ENCODE measurements at regions not wholly inside any gene's neighbourhood (a gene's known extent, or its start where the extent isn't known, plus 50 kb on each side); places are given as distances from the start of the nearest gene placed in this dataset.
"Not testable (repeated sequence)": the region's sequence is repeated elsewhere in the genome, so short reads cannot be mapped to it uniquely, and the experiment has no call there.

DNA sequence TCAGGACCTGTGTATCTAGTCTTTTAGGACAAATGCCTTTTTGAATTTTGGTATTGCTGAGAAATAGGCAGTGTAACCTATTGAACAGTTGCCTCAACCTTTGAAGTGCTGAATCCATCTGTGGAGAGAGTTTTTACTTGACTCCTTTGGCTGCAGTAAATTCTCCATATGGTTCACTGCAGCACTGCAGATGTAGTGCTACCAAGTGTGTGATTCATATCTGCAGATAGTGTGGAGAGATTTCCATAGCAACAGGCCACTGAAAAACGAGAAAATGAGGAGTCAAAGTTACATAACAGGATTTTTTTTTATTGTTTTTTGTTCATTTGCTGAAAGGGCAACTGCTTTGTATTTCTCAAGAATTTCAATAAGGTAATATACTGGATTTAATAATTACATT is 356.1 kb downstream of the RAB38 start:
- DNase-seq (ENCODE audit: low spot score): no peak
- TF ChIP-seq, protein P1, sequence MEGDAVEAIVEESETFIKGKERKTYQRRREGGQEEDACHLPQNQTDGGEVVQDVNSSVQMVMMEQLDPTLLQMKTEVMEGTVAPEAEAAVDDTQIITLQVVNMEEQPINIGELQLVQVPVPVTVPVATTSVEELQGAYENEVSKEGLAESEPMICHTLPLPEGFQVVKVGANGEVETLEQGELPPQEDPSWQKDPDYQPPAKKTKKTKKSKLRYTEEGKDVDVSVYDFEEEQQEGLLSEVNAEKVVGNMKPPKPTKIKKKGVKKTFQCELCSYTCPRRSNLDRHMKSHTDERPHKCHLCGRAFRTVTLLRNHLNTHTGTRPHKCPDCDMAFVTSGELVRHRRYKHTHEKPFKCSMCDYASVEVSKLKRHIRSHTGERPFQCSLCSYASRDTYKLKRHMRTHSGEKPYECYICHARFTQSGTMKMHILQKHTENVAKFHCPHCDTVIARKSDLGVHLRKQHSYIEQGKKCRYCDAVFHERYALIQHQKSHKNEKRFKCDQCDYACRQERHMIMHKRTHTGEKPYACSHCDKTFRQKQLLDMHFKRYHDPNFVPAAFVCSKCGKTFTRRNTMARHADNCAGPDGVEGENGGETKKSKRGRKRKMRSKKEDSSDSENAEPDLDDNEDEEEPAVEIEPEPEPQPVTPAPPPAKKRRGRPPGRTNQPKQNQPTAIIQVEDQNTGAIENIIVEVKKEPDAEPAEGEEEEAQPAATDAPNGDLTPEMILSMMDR (IDR thresholded peaks at IDR 0.05; ENCODE audit: extremely low read depth, missing control alignments): no peak

DNA sequence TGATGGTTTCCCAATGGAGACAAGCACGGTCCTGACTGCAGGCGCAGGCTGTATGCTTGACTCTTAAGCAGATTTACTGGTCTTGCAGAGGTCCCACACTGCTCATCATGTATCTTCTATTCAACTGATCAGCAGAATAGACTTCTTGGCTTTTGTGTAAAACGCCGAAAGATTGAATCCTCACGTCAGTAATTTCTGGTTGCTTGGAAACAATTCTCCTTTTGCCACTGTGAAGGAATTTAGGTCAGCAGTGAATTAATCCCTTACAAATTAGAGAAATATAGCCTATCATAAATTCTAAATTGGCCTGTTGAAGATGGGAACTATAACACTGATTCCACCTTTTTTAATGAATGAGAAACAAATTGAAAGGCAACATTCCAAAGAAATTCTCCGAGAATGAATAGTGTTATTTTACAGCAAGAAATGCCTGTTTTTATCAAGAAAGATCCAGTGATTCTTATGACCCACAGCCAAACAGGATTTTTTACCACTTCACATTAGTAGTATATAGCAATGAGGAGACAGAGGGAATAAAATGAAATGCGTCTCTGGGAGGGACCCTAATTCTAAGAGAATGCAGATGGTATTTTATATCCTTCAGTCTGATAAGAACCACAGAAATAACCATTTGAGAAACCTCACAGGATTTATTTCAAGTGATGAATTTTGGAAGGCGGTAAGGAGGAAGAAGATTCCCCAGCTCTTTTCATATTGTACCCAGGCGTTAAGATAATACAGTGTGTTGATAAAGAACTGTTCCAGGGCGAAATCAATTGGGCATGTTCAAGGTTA is 362.5 kb downstream of the RAB38 start:
- DNase-seq (ENCODE audit: low spot score): no peak
- TF ChIP-seq, protein P1 (IDR thresholded peaks at IDR 0.05; ENCODE audit: extremely low read depth, missing control alignments): no peak

DNA sequence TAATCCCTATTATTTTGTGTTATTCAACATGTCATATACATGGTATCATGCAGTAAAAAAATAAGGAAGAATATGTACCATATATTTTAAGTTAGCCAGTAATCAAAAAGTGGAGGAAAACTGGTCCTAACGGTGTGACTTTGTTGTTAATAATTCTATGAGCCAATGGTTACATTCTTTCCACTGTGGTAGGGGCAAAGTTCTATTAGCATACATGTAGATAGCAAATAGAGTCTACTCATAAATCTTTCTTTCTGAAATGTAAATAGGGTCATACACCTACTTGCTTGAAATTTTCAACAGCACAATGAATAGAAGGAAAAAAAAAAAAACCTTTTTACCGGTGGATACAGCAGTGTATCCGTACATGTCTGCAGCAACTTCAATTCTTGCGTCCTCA is 364.8 kb downstream of the RAB38 start:
- DNase-seq (ENCODE audit: low spot score): no peak
- TF ChIP-seq, protein P1 (IDR thresholded peaks at IDR 0.05; ENCODE audit: extremely low read depth, missing control alignments): no peak

DNA sequence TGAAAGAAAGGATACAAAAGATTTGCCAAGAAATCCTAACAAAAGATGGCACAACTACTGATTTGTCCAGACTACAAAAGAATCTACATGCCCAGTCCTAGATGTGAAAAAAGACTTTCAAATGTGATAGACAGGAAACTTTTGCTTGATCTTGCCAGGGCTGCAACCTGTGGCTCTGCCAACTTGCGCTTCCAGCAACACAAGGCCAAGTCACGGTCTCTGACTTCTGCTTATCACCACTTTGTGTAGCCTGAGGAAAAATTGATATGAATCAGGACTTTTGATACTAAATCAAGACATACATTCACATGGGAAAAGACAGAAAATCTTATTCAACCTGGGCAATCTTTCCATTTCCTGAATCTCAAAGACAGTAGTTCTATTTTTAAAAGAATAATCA is 366.0 kb downstream of the RAB38 start:
- TF ChIP-seq, protein P1 (IDR thresholded peaks at IDR 0.05; ENCODE audit: extremely low read depth, missing control alignments): no peak
- DNase-seq (ENCODE audit: low spot score): no peak

GRCh38 chr11:87804176-87804575 is 371.1 kb downstream of the RAB38 start:
- TF ChIP-seq, protein P1 (IDR thresholded peaks at IDR 0.05; ENCODE audit: extremely low read depth, missing control alignments): no peak
- DNase-seq (ENCODE audit: low spot score): no peak

GRCh38 chr11:87803748-87804147 is 371.5 kb downstream of the RAB38 start:
- no peak for DNase-seq (ENCODE audit: low spot score)
- TF ChIP-seq, protein P1 (IDR thresholded peaks at IDR 0.05; ENCODE audit: extremely low read depth, missing control alignments): no peak

- not testable (repeated sequence) for DNase-seq (ENCODE audit: low spot score)
These were observed 390.4 kb downstream of the RAB38 start for GRCh38 chr11:87784862-87785261.

- TF ChIP-seq, protein P1 (IDR thresholded peaks at IDR 0.05; ENCODE audit: extremely low read depth, missing control alignments): no peak
- DNase-seq (ENCODE audit: low spot score): no peak
These were observed 395.2 kb downstream of the RAB38 start for GRCh38 chr11:87780068-87780413.

All from GM20000 (cell line).